ENCODE measurements at regions not wholly inside any gene's neighbourhood (a gene's known extent, or its start where the extent isn't known, plus 50 kb on each side); places are given as distances from the start of the nearest gene placed in this dataset.

GRCh38 chr7:22569586-22570321 lies 69.8 kb upstream of the STEAP1B start:
- no peak for DNase-seq (ENCODE audit: low read depth, low spot score)
- H3K27ac ChIP-seq: no peak overlapping the region

GRCh38 chr7:22566592-22566991 lies 66.6 kb upstream of the STEAP1B start:
- H3K27ac ChIP-seq: no peak overlapping the region
- DNase-seq (ENCODE audit: low read depth, low spot score): no peak

- H3K27ac ChIP-seq: peak overlapping the region; percentile 88
- no peak for DNase-seq (ENCODE audit: low read depth, low spot score)
Measured at GRCh38 chr7:22566176-22566575, 66.2 kb upstream of the STEAP1B start.

- peak overlapping the region; percentile 88 for H3K27ac ChIP-seq
Measured at GRCh38 chr7:22565315-22565811, 65.4 kb upstream of the STEAP1B start.

GRCh38 chr7:22564511-22565045 lies 64.6 kb upstream of the STEAP1B start:
- H3K27ac ChIP-seq: peak overlapping the region; percentile 88
- peak; percentile 74 for DNase-seq (ENCODE audit: low read depth, low spot score)

More at GRCh38 chr7:22565315-22565811, 65.4 kb upstream of the STEAP1B start:
- DNase-seq (ENCODE audit: low read depth, low spot score): peak; percentile 79

GRCh38 chr7:22563621-22564241 lies 63.7 kb upstream of the STEAP1B start:
- no peak for DNase-seq (ENCODE audit: low read depth, low spot score)
- H3K27ac ChIP-seq: peak overlapping the region; percentile 88

GRCh38 chr7:22563032-22563501 lies 63.1 kb upstream of the STEAP1B start:
- DNase-seq (ENCODE audit: low read depth, low spot score): no peak
- H3K27ac ChIP-seq: peak overlapping the region; percentile 88

GRCh38 chr7:22561895-22562593 lies 62.1 kb upstream of the STEAP1B start:
- DNase-seq (ENCODE audit: low read depth, low spot score): no peak
- peak overlapping the region; percentile 70 for H3K27ac ChIP-seq

GRCh38 chr7:22561321-22561811 lies 61.4 kb upstream of the STEAP1B start:
- peak overlapping the region; percentile 70 for H3K27ac ChIP-seq
- peak; percentile 54 for DNase-seq (ENCODE audit: low read depth, low spot score)

GRCh38 chr7:22559829-22560489 lies 60.0 kb upstream of the STEAP1B start:
- no peak overlapping the region for H3K27ac ChIP-seq
- DNase-seq (ENCODE audit: low read depth, low spot score): no peak

- no peak for DNase-seq (ENCODE audit: low read depth, low spot score)
- H3K27ac ChIP-seq: no peak overlapping the region
Measured at GRCh38 chr7:22557167-22557566, 57.2 kb upstream of the STEAP1B start.

- DNase-seq (ENCODE audit: low read depth, low spot score): no peak
- H3K27ac ChIP-seq: no peak overlapping the region
Measured at GRCh38 chr7:22555476-22555875, 55.5 kb upstream of the STEAP1B start.

GRCh38 chr7:22554184-22554583 lies 54.2 kb upstream of the STEAP1B start:
- H3K27ac ChIP-seq: no peak overlapping the region
- no peak for DNase-seq (ENCODE audit: low read depth, low spot score)

GRCh38 chr7:22551768-22552513 lies 52.0 kb upstream of the STEAP1B start:
- no peak overlapping the region for H3K27ac ChIP-seq
- no peak for DNase-seq (ENCODE audit: low read depth, low spot score)

- no peak for DNase-seq (ENCODE audit: low read depth, low spot score)
- no peak overlapping the region for H3K27ac ChIP-seq
Measured at GRCh38 chr7:22550514-22551030, 50.6 kb upstream of the STEAP1B start.

GRCh38 chr7:22549667-22550513 lies 49.9 kb upstream of the STEAP1B start:
- no peak overlapping the region for H3K27ac ChIP-seq
- DNase-seq (ENCODE audit: low read depth, low spot score): no peak

All from epithelial cell of prostate (primary cell).